ENCODE measurements at regions not wholly inside any gene's neighbourhood (a gene's known extent, or its start where the extent isn't known, plus 50 kb on each side); places are given as distances from the start of the nearest gene placed in this dataset.

DNA sequence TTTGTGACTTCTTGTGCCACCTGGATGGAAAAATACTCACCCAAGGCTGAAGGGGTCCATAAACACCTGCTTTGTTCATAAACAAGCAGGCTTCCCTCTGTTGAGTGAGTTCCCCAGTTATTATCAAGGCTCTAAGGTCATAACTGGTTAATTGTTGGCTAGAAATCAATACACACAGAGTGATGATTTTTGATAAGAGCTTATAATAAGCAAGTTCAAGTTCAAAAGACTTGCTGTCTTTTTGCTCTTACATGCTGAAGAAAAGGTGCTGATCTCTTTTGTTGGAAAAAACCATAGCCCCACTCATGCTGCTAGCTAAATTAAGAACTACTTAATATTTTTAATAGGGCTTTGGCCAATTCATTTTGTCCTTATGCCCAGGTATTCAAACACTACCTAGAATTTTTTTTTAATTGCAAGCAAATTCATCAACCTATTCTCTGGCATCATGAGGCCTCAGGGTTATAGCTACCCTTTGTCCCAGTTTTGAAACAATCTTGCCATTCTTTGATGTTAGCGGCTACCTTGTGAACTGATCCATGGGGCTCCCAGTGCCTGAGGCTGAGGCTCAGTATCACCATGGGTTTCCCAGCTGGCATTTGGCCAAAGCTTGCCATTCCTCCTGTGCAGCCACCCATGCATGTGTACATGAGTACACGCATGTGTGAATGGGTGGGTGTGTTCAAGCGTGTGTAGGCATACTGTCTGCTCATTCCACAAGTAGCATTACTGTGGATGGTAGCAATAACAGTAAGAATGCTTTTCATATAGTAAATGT is 127.6 kb upstream of the LPP start:
- TF ChIP-seq, protein P1, sequence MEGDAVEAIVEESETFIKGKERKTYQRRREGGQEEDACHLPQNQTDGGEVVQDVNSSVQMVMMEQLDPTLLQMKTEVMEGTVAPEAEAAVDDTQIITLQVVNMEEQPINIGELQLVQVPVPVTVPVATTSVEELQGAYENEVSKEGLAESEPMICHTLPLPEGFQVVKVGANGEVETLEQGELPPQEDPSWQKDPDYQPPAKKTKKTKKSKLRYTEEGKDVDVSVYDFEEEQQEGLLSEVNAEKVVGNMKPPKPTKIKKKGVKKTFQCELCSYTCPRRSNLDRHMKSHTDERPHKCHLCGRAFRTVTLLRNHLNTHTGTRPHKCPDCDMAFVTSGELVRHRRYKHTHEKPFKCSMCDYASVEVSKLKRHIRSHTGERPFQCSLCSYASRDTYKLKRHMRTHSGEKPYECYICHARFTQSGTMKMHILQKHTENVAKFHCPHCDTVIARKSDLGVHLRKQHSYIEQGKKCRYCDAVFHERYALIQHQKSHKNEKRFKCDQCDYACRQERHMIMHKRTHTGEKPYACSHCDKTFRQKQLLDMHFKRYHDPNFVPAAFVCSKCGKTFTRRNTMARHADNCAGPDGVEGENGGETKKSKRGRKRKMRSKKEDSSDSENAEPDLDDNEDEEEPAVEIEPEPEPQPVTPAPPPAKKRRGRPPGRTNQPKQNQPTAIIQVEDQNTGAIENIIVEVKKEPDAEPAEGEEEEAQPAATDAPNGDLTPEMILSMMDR (IDR thresholded peaks at IDR 0.05 in 4 of 5, conservative IDR thresholded peaks at IDR 0.05 in 1 of 5), result no peak
- no peak for TF ChIP-seq POLR2A (IDR thresholded peaks at IDR 0.05)

Data from gastrocnemius medialis (tissue), 4 donors.